ENCODE measurements at regions not wholly inside any gene's neighbourhood (a gene's known extent, or its start where the extent isn't known, plus 50 kb on each side); places are given as distances from the start of the nearest gene placed in this dataset.

GRCh38 chr2:8004250-8004681, 677.6 kb upstream of the ID2 start:
- no peak overlapping the region for H3K4me3 ChIP-seq (ENCODE audit: low read depth, low read length)
- no peaks in the 10 kb centered on the region for H3K27me3 ChIP-seq (replicated peaks; ENCODE audit: control insufficient read depth, insufficient read depth, low read length)
- Mint-ChIP-seq H3K36me3 (ENCODE audit: insufficient read depth, unreplicated experiment) (no peaks in the 10 kb centered on the region), H3K27ac (ENCODE audit: unreplicated experiment) (no peak overlapping the region), H3K9me3 (ENCODE audit: unreplicated experiment) (no peaks in the 10 kb centered on the region), H3K4me1 (ENCODE audit: low read depth, unreplicated experiment) (no peaks in the 10 kb centered on the region), H3K27me3 (ENCODE audit: insufficient read depth, unreplicated experiment) (no peaks in the 10 kb centered on the region), H3K4me3 (ENCODE audit: unreplicated experiment) (no peak overlapping the region)
- ChIA-PET CTCF (no interaction called here), POLR2A (no interaction called here)
- intact Hi-C loops (cut with micrococcal nuclease; ENCODE audit: unreplicated experiment) = no loop called here
- BruUV-seq (replicated peaks) = no TSS peak
- no peak for TF ChIP-seq CTCF (IDR thresholded peaks at IDR 0.05; ENCODE audit: insufficient read depth in 1 of 2, low read depth in 1 of 2, low read length in 1 of 2, severe bottlenecking in 1 of 2, unreplicated experiment in 1 of 2)
- peak in 1 of 2 experiments; percentile 24 for DNase-seq
- H3K36me3 ChIP-seq (ENCODE audit: control insufficient read depth, insufficient read depth, low read length) = no peaks in the 10 kb centered on the region
- H3K9me3 ChIP-seq = no peaks in the 10 kb centered on the region
- H3K4me1 ChIP-seq = peaks cover 12% of the 10 kb centered on the region

- DNase-seq = no peak
- TF ChIP-seq CTCF (IDR thresholded peaks at IDR 0.05; ENCODE audit: insufficient read depth in 1 of 2, low read depth in 1 of 2, low read length in 1 of 2, severe bottlenecking in 1 of 2, unreplicated experiment in 1 of 2) = no peak
- intact Hi-C loops (cut with micrococcal nuclease; ENCODE audit: unreplicated experiment) = no loop called here
- Mint-ChIP-seq H3K4me1 (ENCODE audit: low read depth, unreplicated experiment) (no peaks in the 10 kb centered on the region), H3K4me3 (ENCODE audit: unreplicated experiment) (no peak overlapping the region), H3K36me3 (ENCODE audit: insufficient read depth, unreplicated experiment) (no peaks in the 10 kb centered on the region), H3K27me3 (ENCODE audit: insufficient read depth, unreplicated experiment) (peaks cover 3% of the 10 kb centered on the region), H3K27ac (ENCODE audit: unreplicated experiment) (no peak overlapping the region), H3K9me3 (ENCODE audit: unreplicated experiment) (no peaks in the 10 kb centered on the region)
- Histone ChIP-seq H3K4me3 (ENCODE audit: low read depth, low read length) (no peak overlapping the region), H3K36me3 (ENCODE audit: control insufficient read depth, insufficient read depth, low read length) (no peaks in the 10 kb centered on the region), H3K27me3 (replicated peaks; ENCODE audit: control insufficient read depth, insufficient read depth, low read length) (no peaks in the 10 kb centered on the region), H3K4me1 (peaks cover 12% of the 10 kb centered on the region), H3K9me3 (no peaks in the 10 kb centered on the region)
- ChIA-PET POLR2A (no interaction called here), CTCF (no interaction called here)
- BruUV-seq (replicated peaks) = no TSS peak
Observed at GRCh38 chr2:8006181-8006580, 675.7 kb upstream of the ID2 start.

GRCh38 chr2:8006626-8007025, 675.2 kb upstream of the ID2 start:
- H3K27ac Mint-ChIP-seq (ENCODE audit: unreplicated experiment) = no peak overlapping the region
- TF ChIP-seq CTCF (IDR thresholded peaks at IDR 0.05; ENCODE audit: insufficient read depth in 1 of 2, low read depth in 1 of 2, low read length in 1 of 2, severe bottlenecking in 1 of 2, unreplicated experiment in 1 of 2) = no peak
- peaks cover 3% of the 10 kb centered on the region for H3K27me3 Mint-ChIP-seq (ENCODE audit: insufficient read depth, unreplicated experiment)
- H3K36me3 Mint-ChIP-seq (ENCODE audit: insufficient read depth, unreplicated experiment) = no peaks in the 10 kb centered on the region
- DNase-seq = no peak
- H3K4me1 Mint-ChIP-seq (ENCODE audit: low read depth, unreplicated experiment) = no peaks in the 10 kb centered on the region
- H3K4me1 ChIP-seq = peaks cover 12% of the 10 kb centered on the region
- POLR2A ChIA-PET = no interaction called here
- H3K4me3 Mint-ChIP-seq (ENCODE audit: unreplicated experiment) = no peak overlapping the region
- no peaks in the 10 kb centered on the region for H3K27me3 ChIP-seq (replicated peaks; ENCODE audit: control insufficient read depth, insufficient read depth, low read length)
- no peaks in the 10 kb centered on the region for H3K9me3 Mint-ChIP-seq (ENCODE audit: unreplicated experiment)
- no peak overlapping the region for H3K4me3 ChIP-seq (ENCODE audit: low read depth, low read length)
- BruUV-seq (replicated peaks) = no TSS peak
- intact Hi-C loops (cut with micrococcal nuclease; ENCODE audit: unreplicated experiment) = no loop called here
- CTCF ChIA-PET = no interaction called here
- H3K36me3 ChIP-seq (ENCODE audit: control insufficient read depth, insufficient read depth, low read length) = no peaks in the 10 kb centered on the region
- no peaks in the 10 kb centered on the region for H3K9me3 ChIP-seq

Data from Caco-2 (cell line).